Islet precursor cell (in vitro differentiated cells): ENCODE measurements at regions not wholly inside any gene's neighbourhood (a gene's known extent, or its start where the extent isn't known, plus 50 kb on each side); places are given as distances from the start of the nearest gene placed in this dataset.

Experiments used
- DNase-seq: peaks from one replicate; pipeline ENCODE4 v3.0.0-alpha.2; 2018

DNA sequence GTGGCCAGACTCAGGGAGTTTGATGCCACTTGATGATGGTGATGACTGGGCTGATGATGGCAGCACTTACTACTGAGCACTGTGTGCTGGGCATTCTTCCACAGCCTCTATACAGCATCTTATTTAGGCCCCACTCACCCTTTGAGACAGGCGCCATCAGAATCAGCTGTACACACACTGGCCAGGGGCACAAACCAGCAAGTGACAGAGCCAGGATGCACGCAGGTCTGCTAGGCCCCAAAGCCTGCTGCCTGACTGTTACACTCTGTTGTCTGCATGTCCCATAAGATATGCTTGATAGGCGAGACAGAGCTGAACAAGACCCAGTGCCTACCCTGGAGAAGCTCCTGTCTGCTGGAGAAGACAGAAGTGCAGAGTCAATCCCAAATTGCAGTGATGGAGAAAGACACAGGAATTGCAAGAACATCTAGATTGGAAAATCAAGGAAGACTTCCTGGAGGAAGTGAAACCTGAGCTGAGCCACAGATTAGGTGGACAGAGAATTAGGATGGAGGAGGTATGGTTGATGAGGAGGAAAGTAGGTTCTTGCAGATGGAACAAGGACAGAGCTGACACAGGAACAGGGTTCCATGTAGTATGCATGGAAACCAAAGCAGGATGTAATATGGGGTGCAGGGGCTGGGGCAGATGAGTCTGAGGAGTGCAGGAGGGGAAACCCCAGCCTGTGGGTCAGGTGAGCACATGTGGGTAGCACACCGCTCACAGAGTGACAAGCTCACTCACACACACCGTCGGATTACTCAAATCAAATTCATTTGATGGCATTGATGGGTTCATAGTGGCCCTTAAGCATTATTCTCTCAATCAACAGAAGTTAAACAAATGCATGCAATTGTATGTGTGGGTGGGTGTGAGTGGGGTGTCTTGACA lies 117.3 kb downstream of the BEGAIN start:
- no peak for DNase-seq

DNA sequence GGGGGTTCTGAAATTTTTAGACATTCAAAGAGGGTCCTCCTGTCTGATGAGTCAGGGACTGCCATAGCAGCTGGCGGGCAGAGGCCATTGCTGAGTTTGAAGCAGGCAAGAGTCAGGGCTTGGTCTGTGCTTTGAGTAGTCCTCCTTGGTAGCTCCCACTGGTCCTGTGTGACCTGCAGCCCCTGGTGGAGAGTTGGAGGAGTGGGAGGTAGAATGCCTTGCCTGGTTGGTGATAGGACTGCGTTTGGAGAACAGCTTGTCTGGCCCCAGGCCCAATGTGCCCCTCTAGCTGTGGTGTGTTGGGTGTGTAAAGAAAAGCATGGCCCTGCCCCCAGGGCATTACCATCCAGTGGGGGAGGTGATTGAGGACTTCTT lies 116.7 kb downstream of the BEGAIN start:
- DNase-seq: no peak

- peak; percentile 89 for DNase-seq
Observed at GRCh38 chr14:100471441-100472093, 115.7 kb downstream of the BEGAIN start.

DNA sequence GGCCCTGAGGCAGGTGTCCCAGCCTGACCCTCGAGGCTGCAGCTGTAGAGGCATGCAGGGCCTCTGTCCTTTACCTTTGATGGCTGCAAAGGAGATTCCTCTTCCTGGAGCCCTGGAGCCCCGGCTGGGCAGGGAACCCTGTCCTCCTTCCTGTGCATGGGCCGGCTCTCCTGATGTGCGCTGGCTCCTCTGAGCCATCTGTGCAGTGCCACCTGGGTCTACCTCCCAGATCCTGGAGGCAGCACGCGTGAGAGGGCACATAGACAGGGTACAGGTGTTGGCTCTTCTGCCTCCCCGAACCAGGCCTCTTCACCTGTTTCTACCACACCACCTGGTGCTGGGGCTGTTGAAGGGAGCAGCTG lies 115.1 kb downstream of the BEGAIN start:
- DNase-seq: no peak

DNA sequence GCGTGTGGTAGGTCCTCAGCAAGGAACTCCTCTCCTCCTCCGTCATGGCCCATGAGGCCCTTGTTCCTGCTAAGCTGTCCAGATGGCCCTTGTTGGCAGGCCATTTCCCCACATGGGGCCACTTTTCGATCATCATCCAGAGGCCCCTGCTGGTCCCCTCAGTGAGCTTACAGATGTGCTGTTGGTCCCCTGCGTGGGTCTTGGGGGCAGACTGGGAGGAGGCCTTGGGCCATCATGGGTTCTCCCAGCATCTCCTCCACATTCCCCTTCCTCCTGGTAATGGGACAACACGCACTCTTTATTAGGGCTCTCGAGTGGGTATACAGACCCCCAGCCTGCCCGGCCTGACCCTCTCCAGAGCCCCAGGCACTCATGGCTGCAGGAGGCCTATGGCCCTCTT lies 114.7 kb downstream of the BEGAIN start:
- no peak for DNase-seq

- no peak for DNase-seq
Observed at GRCh38 chr14:100473249-100473648, 114.0 kb downstream of the BEGAIN start.

- no peak for DNase-seq
Observed at GRCh38 chr14:100474196-100474595, 113.0 kb downstream of the BEGAIN start.

DNA sequence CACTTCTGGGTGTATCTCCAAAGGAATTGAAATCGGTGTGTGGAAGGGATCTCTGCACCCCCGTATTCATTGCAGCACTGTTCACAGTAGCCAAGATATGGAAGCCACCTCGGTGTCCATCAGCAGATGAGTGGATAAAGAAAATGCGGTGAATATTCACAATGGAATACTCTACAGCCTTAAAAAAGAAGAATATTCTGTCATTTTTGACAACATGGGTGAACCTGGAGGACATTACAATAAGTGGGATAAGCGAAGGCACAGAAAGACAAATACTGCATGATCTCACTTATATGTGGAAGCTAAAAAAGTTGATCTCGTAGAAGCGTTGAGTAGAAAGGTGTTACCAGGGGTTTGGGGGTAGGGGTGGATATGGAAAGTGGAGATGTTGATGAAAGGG lies 111.9 kb downstream of the BEGAIN start:
- DNase-seq: no peak

- peak; percentile 92 for DNase-seq
Observed at GRCh38 chr14:100476012-100476822, 111.0 kb downstream of the BEGAIN start.

GRCh38 chr14:100484531-100485267 lies 102.5 kb downstream of the BEGAIN start:
- DNase-seq: no peak

- peak; percentile 93 for DNase-seq
Observed at GRCh38 chr14:100486025-100486828, 101.0 kb downstream of the BEGAIN start.
